Adrenal gland (tissue), 9 donors: ENCODE measurements at regions not wholly inside any gene's neighbourhood (a gene's known extent, or its start where the extent isn't known, plus 50 kb on each side); places are given as distances from the start of the nearest gene placed in this dataset.

ENCODE experiments used
- DNase-seq, 7 donors: peaks; one replicate each; pipeline ENCODE4 v3.0.0-alpha.2; 2019 to 2020
- H3K27ac ChIP-seq, 5 donors: fragments of 200-600 bp; sonication (generic) in 4 of 5; 1 replicate in 3 of 5; 2 replicates in 2 of 5; pipeline versions ENCODE4 v1.5.1 to v1.8.0; 2016 to 2020; ENCODE audit warnings: mild to moderate bottlenecking in 1 of 5
- H3K27me3 ChIP-seq: fragments of 200-600 bp; 2 replicates; pipeline ENCODE4 v1.8.0; 2021
- H3K36me3 ChIP-seq, 2 donors: fragments of 200-600 bp; replicated peaks in 1 of 2; 1 replicate in 1 of 2; 2 replicates in 1 of 2; pipeline versions ENCODE4 v1.5.1 to v1.8.0; 2018 to 2022
- H3K4me1 ChIP-seq, 2 donors: fragments of 200-600 bp; replicated peaks in 1 of 2; 1 replicate in 1 of 2; 2 replicates in 1 of 2; pipeline versions ENCODE4 v1.5.1 to v1.8.0; 2018 to 2021
- H3K4me3 ChIP-seq, 4 donors: fragments of 200-600 bp; sonication (generic) in 3 of 4; one replicate each; pipeline ENCODE4 v1.5.1; 2016 to 2018
- H3K9me3 ChIP-seq, 3 donors: fragments of 200-600 bp; sonication (generic) in 1 of 3; replicated peaks in 1 of 3; 1 replicate in 2 of 3; 2 replicates in 1 of 3; pipeline versions ENCODE4 v1.5.1 to v1.8.0; 2016 to 2021
- CTCF ChIP-seq, 6 experiments: fragments of 450-650 bp in 4 of 6; fragments of 200-600 bp in 2 of 6; sonication (generic) in 1 of 6; IDR thresholded peaks; 1 replicate in 5 of 6; 2 replicates in 1 of 6; pipeline versions ENCODE4 v1.5.1 to v1.8.0; 2016 to 2021; ENCODE audit warnings: antibody characterized with exemption in 6 of 6, mild to moderate bottlenecking in 2 of 6, moderate library complexity in 1 of 6
- POLR2A ChIP-seq, 2 donors: fragments of 450-650 bp; IDR thresholded peaks; one replicate each; pipeline ENCODE4 v1.6.1; 2017; ENCODE audit warnings: antibody characterized with exemption in 2 of 2, mild to moderate bottlenecking in 2 of 2, moderate library complexity in 1 of 2
- WGBS, 4 donors: extraction: QIAGEN DNeasy Blood & Tissue Kit in 2 of 4; methylation state at CpG; one replicate each; pipeline versions ENCODE4 v1.1.5 to v1.1.7; 2013 to 2017; 5-methylcytosine and 5-hydroxymethylcytosine counted together
- intact Hi-C, 2 donors: fragments of 100-400 bp; cut with DNase I; formaldehyde crosslinking; loops; one replicate each; pipeline versions ENCODE4 v1.14.1 to v1.15.0; 2022 to 2023
- donor health status: healthy with polysubstance abuse.
- donor health status: Bipolar disorder and iron deficiency.
- donor health status: DM: yes; HTN: yes; CAD: no.
- donor health status: DM: no; HTN: no; CAD: no.
- donor health status: DM: no; HTN: no; CAD: no.

GRCh38 chr19:32010071-32010470, 335.3 kb upstream of the ZNF507 start:
- Histone ChIP-seq H3K4me1 (no peaks in the 10 kb centered on the region), H3K9me3 (no peaks in the 10 kb centered on the region), H3K27ac (no peak overlapping the region), H3K36me3 (no peaks in the 10 kb centered on the region), H3K4me3 (no peak overlapping the region), H3K27me3 (no peaks in the 10 kb centered on the region)
- TF ChIP-seq CTCF (IDR thresholded peaks at IDR 0.05): no peak
- no peak for TF ChIP-seq POLR2A (IDR thresholded peaks at IDR 0.05)
- DNase-seq: no peak
- intact Hi-C loops: no loop called here
- WGBS, 4 donors: 86 to 96% (median 94%) methylated on average over 12 of the region's 12 CpGs

GRCh38 chr19:32012206-32012605, 333.2 kb upstream of the ZNF507 start:
- TF ChIP-seq CTCF (IDR thresholded peaks at IDR 0.05) (no peak), POLR2A (IDR thresholded peaks at IDR 0.05) (no peak)
- 91 to 95% (median 93%) methylated on average over 5 to 6 of the region's 6 CpGs for WGBS, 4 donors
- intact Hi-C loops: no loop called here
- no peak for DNase-seq
- H3K36me3 ChIP-seq: no peaks in the 10 kb centered on the region
- no peaks in the 10 kb centered on the region for H3K27me3 ChIP-seq
- H3K4me3 ChIP-seq: no peak overlapping the region
- no peaks in the 10 kb centered on the region for H3K9me3 ChIP-seq
- no peaks in the 10 kb centered on the region for H3K4me1 ChIP-seq
- H3K27ac ChIP-seq: no peak overlapping the region

DNA sequence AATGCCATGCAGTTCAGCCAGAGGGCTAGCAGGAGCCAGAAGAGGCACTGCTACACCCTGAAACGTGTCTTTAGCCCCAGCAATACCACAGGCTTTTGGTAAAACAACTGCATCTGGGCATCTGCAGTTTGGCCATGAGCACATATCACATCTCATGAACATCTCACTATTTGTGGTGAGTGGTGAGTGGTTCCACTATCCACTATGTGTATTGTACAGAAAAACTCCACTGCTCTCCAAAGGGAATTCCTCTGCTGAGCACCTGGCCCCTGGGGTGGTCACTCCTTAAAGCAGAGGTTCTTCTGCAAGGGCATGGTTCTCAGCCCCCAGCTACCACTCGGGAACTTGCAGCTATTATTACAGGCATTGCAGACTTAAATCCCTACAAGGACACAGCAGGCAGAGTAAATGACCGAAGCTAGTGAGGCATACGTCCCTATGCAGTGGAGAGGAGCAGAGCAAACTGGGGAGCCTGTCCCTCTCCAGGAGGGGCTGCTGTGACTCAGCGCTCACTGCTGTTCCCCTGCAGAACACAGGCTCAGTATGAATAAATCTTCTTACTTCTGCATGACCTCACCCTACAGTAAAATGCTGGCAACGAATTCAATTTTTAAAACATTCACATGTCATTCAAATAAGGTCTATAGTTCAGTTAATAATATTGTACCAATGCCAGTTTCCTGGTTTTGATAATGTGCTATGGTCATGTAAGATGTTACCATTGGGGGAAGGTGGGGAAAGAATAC, 332.4 kb upstream of the ZNF507 start:
- no peaks in the 10 kb centered on the region for H3K36me3 ChIP-seq
- 56 to 70% (median 65%) methylated on average over 5 to 6 of the region's 6 CpGs for WGBS, 4 donors
- no peaks in the 10 kb centered on the region for H3K27me3 ChIP-seq
- H3K9me3 ChIP-seq: no peaks in the 10 kb centered on the region
- no peaks in the 10 kb centered on the region for H3K4me1 ChIP-seq
- no peak for DNase-seq
- TF ChIP-seq POLR2A (IDR thresholded peaks at IDR 0.05) (no peak), CTCF (IDR thresholded peaks at IDR 0.05) (no peak)
- H3K27ac ChIP-seq: no peak overlapping the region
- intact Hi-C loops: no loop called here
- no peak overlapping the region for H3K4me3 ChIP-seq

DNA sequence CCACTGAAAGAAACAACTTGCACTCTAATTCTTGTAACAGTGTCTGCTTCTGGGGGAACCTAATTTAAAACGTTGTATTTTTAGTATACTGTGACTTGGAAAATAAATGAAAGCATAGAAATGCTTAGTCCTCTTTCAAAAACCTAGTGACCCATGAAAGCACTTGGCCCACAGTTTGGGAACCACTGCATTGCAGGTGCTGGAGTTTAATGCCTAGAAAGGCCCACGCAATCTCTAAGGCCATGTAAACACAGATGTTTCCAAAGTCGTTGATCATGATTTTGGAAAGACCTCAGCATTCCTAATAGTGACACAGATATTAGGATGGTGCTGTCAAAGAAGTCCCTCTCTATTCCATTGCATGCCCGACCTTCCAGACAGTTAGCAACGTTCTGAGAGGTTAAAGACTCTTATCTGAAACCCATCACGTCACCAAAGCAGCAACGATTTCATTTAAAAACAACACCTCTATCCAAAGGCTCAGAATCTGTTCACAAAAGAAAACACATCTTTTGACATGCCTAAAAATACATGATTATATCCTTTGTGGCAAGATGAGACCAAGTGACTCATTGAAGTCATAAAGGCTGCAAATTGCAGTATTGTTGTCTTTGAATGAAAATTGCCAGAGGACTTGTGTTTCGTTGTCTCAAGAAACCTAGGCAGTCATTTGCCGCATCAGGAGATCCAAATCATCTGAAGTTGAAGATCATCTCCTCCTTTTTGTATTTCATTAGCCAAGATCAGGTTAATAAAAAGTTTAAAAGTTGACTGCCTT, 328.0 kb upstream of the ZNF507 start:
- H3K27ac ChIP-seq: peak overlapping the region in 2 of 5 donors; percentile 48 to 82
- no peaks in the 10 kb centered on the region for H3K4me1 ChIP-seq
- intact Hi-C loops: no loop called here
- TF ChIP-seq CTCF (IDR thresholded peaks at IDR 0.05) (no peak), POLR2A (IDR thresholded peaks at IDR 0.05) (no peak)
- no peak for DNase-seq
- no peaks in the 10 kb centered on the region for H3K27me3 ChIP-seq
- no peak overlapping the region for H3K4me3 ChIP-seq
- no peaks in the 10 kb centered on the region for H3K9me3 ChIP-seq
- no peaks in the 10 kb centered on the region for H3K36me3 ChIP-seq
- WGBS, 4 donors: 52 to 63% (median 58%) methylated on average over 9 of the region's 9 CpGs
